ENCODE measurements at regions not wholly inside any gene's neighbourhood (a gene's known extent, or its start where the extent isn't known, plus 50 kb on each side); places are given as distances from the start of the nearest gene placed in this dataset.

DNA sequence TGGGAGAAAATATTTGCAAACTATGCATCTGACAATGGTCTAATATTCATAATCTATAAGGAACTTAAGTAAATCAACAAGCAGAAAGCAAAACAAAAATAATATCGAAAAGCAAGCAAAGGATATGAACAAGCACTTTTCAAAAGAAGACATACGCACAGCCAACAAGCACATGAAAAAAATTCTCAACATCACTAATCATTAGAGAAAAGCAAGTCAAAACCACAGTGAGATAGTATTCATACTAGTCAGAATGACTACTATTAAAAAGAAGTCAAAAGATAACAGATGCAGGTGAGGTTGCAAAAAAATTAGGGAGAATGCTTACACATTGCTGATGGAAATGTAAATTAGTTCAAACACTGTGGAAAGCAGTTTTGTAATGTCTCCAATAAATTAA lies 410.2 kb downstream of the MMUT start:
- Histone ChIP-seq H3K9me3 (no peaks in the 10 kb centered on the region), H3K4me3 (no peak overlapping the region), H3K4me1 (no peaks in the 10 kb centered on the region), H3K27ac (no peak overlapping the region), H3K36me3 (no peaks in the 10 kb centered on the region), H3K27me3 (no peaks in the 10 kb centered on the region)
- TF ChIP-seq, protein P1, sequence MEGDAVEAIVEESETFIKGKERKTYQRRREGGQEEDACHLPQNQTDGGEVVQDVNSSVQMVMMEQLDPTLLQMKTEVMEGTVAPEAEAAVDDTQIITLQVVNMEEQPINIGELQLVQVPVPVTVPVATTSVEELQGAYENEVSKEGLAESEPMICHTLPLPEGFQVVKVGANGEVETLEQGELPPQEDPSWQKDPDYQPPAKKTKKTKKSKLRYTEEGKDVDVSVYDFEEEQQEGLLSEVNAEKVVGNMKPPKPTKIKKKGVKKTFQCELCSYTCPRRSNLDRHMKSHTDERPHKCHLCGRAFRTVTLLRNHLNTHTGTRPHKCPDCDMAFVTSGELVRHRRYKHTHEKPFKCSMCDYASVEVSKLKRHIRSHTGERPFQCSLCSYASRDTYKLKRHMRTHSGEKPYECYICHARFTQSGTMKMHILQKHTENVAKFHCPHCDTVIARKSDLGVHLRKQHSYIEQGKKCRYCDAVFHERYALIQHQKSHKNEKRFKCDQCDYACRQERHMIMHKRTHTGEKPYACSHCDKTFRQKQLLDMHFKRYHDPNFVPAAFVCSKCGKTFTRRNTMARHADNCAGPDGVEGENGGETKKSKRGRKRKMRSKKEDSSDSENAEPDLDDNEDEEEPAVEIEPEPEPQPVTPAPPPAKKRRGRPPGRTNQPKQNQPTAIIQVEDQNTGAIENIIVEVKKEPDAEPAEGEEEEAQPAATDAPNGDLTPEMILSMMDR (IDR thresholded peaks at IDR 0.05) = no peak
- DNase-seq = no peak
- intact Hi-C loops (cut with DNase I; ENCODE audit: low total_unique reads) = no loop called here

DNA sequence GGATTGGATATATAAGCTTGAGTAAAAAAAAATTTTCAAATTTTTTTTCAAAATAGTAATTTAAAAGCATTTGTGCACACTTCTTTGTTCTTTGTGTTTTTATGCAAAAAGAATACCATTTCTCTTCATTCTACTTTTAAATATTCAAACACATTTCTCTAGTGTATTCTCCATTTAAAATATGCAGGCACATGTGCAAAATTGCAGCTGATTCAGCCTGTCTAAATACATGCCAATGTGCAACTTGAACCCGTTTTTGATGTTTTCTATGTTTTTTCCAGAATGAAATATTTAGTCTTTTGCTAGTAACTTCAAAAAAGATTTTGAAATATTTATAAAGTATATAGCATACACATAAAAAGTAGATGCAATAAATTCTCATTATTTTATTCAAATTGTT lies 411.8 kb downstream of the MMUT start:
- H3K36me3 ChIP-seq = no peaks in the 10 kb centered on the region
- TF ChIP-seq, protein P1 (IDR thresholded peaks at IDR 0.05) = no peak
- H3K27me3 ChIP-seq = no peaks in the 10 kb centered on the region
- no peak overlapping the region for H3K27ac ChIP-seq
- H3K4me1 ChIP-seq = no peaks in the 10 kb centered on the region
- intact Hi-C loops (cut with DNase I; ENCODE audit: low total_unique reads) = no loop called here
- DNase-seq = no peak
- no peaks in the 10 kb centered on the region for H3K9me3 ChIP-seq
- H3K4me3 ChIP-seq = no peak overlapping the region

DNA sequence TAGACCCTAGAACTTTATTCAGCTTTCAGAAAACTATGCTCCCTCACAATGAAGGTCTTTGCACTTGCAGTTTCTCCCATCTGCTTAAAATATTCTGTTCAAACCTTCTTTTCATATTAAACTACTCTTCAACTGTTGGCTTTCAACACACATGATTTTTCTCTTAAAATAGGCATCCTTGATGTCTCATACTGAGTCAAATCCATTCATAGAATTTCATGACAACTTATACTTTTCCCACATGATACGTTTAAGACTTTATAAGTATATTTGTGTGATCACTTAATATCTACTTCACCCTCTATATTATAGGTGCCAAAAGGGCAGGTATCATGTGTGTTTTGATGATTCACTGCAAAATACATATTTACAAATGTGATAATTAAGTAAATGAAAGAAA lies 412.5 kb downstream of the MMUT start:
- Histone ChIP-seq H3K27ac (no peak overlapping the region), H3K4me1 (no peaks in the 10 kb centered on the region), H3K36me3 (no peaks in the 10 kb centered on the region), H3K4me3 (no peak overlapping the region), H3K27me3 (no peaks in the 10 kb centered on the region), H3K9me3 (no peaks in the 10 kb centered on the region)
- TF ChIP-seq, protein P1 (IDR thresholded peaks at IDR 0.05) = no peak
- intact Hi-C loops (cut with DNase I; ENCODE audit: low total_unique reads) = no loop called here
- DNase-seq = no peak

DNA sequence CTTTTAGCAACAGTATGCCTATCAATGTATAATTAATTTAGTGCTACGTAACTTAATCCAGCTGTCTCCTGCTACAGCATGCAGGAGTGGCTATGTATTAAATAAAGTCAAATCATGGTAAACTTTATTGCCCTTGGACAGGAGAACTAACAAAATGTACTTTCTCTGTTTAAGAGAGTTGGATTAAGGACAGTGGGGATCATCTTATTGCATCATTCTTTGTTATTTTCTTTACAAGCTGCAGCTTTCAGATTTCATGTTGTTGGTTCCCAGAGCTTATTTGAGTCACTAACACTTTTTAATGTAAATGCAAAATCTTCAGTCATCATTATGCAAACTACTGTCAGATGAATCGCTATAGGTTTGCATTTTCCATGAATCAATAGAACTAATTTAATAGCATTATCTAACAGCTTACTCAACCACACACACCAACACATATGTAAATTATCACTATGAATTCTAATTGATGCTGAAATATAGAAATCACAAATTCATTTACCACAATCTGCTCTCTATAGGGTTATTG lies 424.7 kb downstream of the MMUT start:
- H3K27ac ChIP-seq = no peak overlapping the region
- intact Hi-C loops (cut with DNase I; ENCODE audit: low total_unique reads) = no loop called here
- no peaks in the 10 kb centered on the region for H3K27me3 ChIP-seq
- H3K9me3 ChIP-seq = no peaks in the 10 kb centered on the region
- TF ChIP-seq, protein P1 (IDR thresholded peaks at IDR 0.05) = no peak
- H3K4me3 ChIP-seq = no peak overlapping the region
- H3K4me1 ChIP-seq = no peaks in the 10 kb centered on the region
- H3K36me3 ChIP-seq = no peaks in the 10 kb centered on the region
- DNase-seq = no peak

DNA sequence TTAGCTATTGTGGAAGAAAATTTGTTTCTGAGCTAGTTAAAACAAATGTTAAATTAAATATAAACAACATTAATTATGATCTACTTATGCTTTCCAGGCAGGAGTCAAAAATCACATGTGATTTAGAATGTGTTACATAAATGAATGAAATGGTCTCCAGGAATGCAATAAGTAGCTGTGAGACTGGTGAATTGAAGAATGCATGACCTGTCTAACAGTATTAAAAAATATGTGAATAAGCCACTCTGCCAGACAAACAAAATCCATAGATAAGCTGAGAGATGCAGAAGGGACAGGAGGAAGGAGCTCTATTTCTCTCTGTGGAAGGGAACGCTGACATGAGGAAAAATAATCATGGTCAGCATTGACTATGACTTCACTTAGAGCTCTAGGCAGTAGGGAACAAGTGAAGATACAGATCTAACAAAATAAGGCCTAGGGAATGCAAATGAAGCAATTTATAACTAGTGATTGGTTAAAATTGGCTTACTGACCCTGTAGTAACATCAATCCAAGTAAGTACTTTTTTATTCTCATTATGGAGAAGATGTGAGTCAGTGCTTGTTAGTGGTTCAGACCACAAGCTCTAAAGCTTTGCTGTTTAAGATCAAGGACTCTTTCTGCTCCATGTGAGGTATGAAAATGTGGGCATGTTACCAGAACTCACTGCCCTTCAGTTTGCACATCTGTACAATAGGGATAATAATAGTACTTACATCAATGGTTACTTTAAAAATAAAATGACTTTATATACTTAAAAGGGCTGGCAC lies 432.6 kb downstream of the MMUT start:
- no peaks in the 10 kb centered on the region for H3K27me3 ChIP-seq
- H3K36me3 ChIP-seq = no peaks in the 10 kb centered on the region
- intact Hi-C loops (cut with DNase I; ENCODE audit: low total_unique reads) = no loop called here
- no peak for DNase-seq
- H3K9me3 ChIP-seq = peaks cover 0 to 5% (median 0%) of the 10 kb centered on the region in 3 donors
- no peak overlapping the region for H3K4me3 ChIP-seq
- TF ChIP-seq, protein P1 (IDR thresholded peaks at IDR 0.05) = no peak
- H3K4me1 ChIP-seq = no peaks in the 10 kb centered on the region
- H3K27ac ChIP-seq = no peak overlapping the region
